ENCODE measurements at regions not wholly inside any gene's neighbourhood (a gene's known extent, or its start where the extent isn't known, plus 50 kb on each side); places are given as distances from the start of the nearest gene placed in this dataset.

GRCh38 chr9:4415281-4415680 is 75.0 kb upstream of the SLC1A1 start:
- TF ChIP-seq, protein P1, sequence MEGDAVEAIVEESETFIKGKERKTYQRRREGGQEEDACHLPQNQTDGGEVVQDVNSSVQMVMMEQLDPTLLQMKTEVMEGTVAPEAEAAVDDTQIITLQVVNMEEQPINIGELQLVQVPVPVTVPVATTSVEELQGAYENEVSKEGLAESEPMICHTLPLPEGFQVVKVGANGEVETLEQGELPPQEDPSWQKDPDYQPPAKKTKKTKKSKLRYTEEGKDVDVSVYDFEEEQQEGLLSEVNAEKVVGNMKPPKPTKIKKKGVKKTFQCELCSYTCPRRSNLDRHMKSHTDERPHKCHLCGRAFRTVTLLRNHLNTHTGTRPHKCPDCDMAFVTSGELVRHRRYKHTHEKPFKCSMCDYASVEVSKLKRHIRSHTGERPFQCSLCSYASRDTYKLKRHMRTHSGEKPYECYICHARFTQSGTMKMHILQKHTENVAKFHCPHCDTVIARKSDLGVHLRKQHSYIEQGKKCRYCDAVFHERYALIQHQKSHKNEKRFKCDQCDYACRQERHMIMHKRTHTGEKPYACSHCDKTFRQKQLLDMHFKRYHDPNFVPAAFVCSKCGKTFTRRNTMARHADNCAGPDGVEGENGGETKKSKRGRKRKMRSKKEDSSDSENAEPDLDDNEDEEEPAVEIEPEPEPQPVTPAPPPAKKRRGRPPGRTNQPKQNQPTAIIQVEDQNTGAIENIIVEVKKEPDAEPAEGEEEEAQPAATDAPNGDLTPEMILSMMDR (IDR thresholded peaks at IDR 0.05; ENCODE audit: control extremely low read depth, extremely low read depth, low read depth, missing control alignments) = no peak
- POLR2A ChIA-PET = no interaction called here
- CTCF ChIA-PET = interaction anchor here (0.7 to 1.9 kb wide), 4 partner anchors 9 to 15 kb away, joined by 3 to 4 read pairs (median 4); no protein-coding TSS in a partner anchor
- DNase-seq (ENCODE audit: extremely low spot score) = no peak

DNA sequence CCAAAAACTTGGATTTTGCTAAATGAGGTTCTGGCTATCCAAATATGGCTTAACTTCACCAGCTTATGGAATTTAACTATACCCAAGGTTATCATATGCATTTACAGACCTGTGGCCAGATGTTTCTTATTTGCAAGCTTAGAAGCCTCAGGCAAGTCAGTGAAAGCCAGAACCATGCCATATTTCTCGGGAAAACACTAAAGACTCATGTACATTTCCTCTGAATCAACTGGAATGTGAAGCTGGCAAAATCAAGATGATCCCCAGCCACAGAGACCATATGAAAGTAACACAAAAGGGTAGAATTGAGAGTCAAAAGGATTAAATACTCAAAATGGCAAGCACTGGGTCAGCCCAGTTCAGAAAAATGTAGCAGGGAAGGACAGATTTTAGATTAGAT is 76.4 kb upstream of the SLC1A1 start:
- DNase-seq (ENCODE audit: extremely low spot score) = no peak
- TF ChIP-seq, protein P1 (IDR thresholded peaks at IDR 0.05; ENCODE audit: control extremely low read depth, extremely low read depth, low read depth, missing control alignments) = no peak
- ChIA-PET CTCF (interaction anchor here (1.0 to 2.4 kb wide), 4 partner anchors 9 to 13 kb away, joined by 3 to 6 read pairs (median 4); no protein-coding TSS in a partner anchor), POLR2A (no interaction called here)

DNA sequence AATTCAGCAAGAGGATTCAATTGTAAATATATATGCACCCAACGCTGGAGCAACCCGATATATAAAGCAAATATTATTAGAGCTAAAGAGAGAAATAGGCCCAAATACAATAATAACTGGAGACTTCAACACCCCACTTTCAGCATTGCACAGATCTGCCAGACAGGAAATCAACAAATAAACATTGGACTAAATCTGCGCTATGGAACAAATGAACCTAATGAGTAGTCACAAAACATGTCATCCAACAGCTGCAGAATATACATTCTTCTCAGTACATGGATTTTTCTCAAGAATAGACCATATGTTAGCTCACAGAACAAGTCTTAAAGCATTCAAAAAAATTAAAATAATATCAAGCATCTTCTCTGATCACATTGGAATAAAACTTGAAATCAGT is 86.1 kb upstream of the SLC1A1 start:
- POLR2A ChIA-PET = no interaction called here
- CTCF ChIA-PET = interaction anchor here (0.9 to 1.7 kb wide), 3 partner anchors 10 to 26 kb away, joined by 3 to 4 read pairs (median 4); no protein-coding TSS in a partner anchor
- TF ChIP-seq, protein P1 (IDR thresholded peaks at IDR 0.05; ENCODE audit: control extremely low read depth, extremely low read depth, low read depth, missing control alignments) = no peak
- no peak for DNase-seq (ENCODE audit: extremely low spot score)

- ChIA-PET CTCF (interaction anchor here (1.6 kb wide), 1 partner anchor 219 kb away, joined by 3 read pairs; no protein-coding TSS in a partner anchor), POLR2A (no interaction called here)
- TF ChIP-seq, protein P1 (IDR thresholded peaks at IDR 0.05; ENCODE audit: control extremely low read depth, extremely low read depth, low read depth, missing control alignments) = no peak
Observed at GRCh38 chr9:4402501-4402900, 87.8 kb upstream of the SLC1A1 start.

DNA sequence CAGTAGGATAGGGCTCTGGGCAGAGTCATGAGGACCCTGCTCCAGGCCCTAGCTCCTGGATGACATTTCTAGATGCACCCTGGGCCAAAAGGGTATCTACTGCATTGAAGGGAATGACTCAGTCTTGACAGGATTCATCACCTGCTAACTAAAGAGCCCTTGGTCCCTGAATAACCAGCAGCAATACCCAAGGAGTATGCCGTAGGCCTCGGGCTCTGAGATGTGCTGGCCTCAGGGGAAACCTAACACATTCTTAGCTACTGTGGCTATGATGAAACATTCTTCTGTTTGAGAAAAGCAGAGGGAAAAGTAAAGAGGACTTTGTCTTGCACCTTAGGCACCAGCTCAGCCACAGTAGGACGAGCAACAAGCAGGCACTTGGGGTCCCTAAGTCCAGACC is 89.5 kb upstream of the SLC1A1 start:
- TF ChIP-seq, protein P1 (IDR thresholded peaks at IDR 0.05; ENCODE audit: control extremely low read depth, extremely low read depth, low read depth, missing control alignments) = no peak
- DNase-seq (ENCODE audit: extremely low spot score) = no peak
- ChIA-PET CTCF (interaction anchor here (1.0 to 3.3 kb wide), 3 partner anchors 13 to 204 kb away, joined by 3 to 25 read pairs (median 4); no protein-coding TSS in a partner anchor), POLR2A (no interaction called here)

More at GRCh38 chr9:4402501-4402900, 87.8 kb upstream of the SLC1A1 start:
- DNase-seq (ENCODE audit: extremely low spot score) = no peak

GRCh38 chr9:4397917-4398316 is 92.4 kb upstream of the SLC1A1 start:
- DNase-seq (ENCODE audit: extremely low spot score) = no peak
- POLR2A ChIA-PET = no interaction called here
- TF ChIP-seq, protein P1 (IDR thresholded peaks at IDR 0.05; ENCODE audit: control extremely low read depth, extremely low read depth, low read depth, missing control alignments) = no peak
- CTCF ChIA-PET = interaction anchor here (3.3 kb wide), 1 partner anchor 10 kb away, joined by 25 read pairs; no protein-coding TSS in a partner anchor

Data from GM10248 (cell line).